ENCODE measurements at regions not wholly inside any gene's neighbourhood (a gene's known extent, or its start where the extent isn't known, plus 50 kb on each side); places are given as distances from the start of the nearest gene placed in this dataset.
"Not testable (repeated sequence)": the region's sequence is repeated elsewhere in the genome, so short reads cannot be mapped to it uniquely, and the experiment has no call there.

GRCh38 chr3:88412346-88412745, 262.6 kb downstream of the C3orf38 start:
- DNase-seq, result no peak

DNA sequence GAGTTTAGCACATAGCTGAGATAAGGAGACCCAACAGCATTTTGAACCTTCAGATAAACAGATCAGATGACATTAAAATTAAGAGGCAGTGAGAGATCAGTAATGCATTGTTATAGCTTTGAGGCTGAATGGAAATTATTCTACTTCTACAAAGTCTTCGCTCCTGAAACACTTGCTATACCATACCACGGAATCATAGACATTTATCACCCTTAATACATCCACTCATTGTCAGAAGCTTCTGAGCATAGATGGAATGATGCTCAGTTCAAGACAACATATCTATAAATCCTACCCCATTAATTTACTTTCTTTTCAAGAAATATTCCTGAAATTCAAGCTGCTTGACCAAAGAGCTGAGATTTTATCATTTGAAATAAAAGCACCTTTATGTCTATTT, 266.7 kb downstream of the C3orf38 start:
- DNase-seq, result no peak

- no peak for DNase-seq
Measured at GRCh38 chr3:88418219-88418618, 268.5 kb downstream of the C3orf38 start.

GRCh38 chr3:88433568-88433967, 283.8 kb downstream of the C3orf38 start:
- peak; percentile 40 for DNase-seq

- DNase-seq, result no peak
Measured at GRCh38 chr3:88434001-88434400, 284.2 kb downstream of the C3orf38 start.

DNA sequence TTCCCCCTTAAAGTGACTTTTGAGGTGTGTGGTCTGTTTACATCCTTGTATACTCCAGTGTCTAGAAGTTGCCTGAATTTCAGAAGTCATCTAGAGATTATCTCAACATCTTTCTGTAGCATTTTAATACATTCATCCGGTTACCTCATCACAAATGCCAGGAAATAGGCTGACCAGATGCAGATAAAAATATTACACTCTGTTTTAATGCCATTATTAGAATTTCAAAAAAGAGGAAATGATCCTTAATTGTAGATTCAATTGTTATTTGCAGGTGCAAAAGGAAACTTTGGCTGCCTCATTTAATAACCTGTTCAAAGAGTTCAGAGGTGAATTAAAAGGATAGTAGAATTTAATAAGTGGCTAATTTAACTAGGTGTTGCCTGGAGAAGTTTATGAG, 290.9 kb downstream of the C3orf38 start:
- no peak for DNase-seq

DNA sequence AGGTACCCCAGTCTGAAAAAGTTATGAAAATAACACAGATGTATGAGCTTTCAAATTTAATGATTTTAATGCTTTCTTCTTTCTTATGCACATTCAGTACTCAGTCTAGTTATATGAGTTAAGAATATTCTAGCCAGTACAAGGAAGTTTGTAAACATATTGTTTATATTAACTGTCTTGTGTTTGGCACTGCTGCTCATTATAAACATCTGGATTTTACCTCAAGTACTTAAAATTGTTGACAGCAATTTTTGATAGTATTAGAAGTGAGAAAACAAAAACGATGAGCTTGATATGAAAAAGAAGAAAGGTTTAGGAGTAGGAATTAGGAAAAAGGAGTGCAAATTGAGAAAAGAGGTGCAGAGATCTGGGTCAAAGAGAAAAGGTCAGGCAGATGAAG, 293.3 kb downstream of the C3orf38 start:
- DNase-seq, result no peak

GRCh38 chr3:88444251-88444650, 294.5 kb downstream of the C3orf38 start:
- no peak for DNase-seq

DNA sequence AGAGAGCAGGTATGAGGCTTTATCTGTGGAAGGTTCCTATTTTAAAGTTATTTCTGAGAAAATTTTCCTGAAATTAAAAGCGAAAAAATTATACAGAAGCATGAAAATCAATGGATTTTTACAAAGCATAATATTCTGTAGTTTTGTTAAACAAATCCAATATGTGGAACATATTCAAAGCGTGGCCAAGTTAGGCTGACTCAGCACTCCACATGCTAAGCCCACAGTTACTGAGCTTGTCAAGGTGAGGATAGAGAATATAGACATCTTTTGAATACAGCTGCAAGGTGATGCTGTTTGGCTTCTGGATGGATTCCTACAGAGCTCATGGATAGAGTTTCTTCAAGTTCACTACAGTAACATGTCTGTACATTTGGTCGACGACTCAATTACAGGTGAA, 302.5 kb downstream of the C3orf38 start:
- DNase-seq, result no peak

DNA sequence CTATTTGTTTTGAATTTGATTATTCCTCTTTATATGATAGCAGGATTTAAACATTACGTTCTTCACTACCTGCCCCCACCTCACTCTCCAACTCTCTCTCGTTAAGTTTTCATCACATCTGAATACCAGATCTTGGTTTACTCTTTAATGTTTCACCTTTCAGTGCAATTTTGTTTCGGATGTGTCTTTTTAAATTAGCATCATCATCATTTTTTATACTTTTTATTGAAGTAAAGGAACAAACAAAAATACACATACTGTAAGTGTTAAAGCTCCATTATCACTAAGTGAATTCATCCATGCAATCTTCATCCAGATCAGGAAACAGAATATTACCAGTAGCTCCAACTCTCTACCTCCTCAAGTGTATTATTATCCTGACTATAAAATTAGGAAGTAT, 310.6 kb downstream of the C3orf38 start:
- DNase-seq, result no peak

- DNase-seq, result no peak
Measured at GRCh38 chr3:88462230-88462629, 312.5 kb downstream of the C3orf38 start.

GRCh38 chr3:88467191-88467590, 317.4 kb downstream of the C3orf38 start:
- no peak for DNase-seq

DNA sequence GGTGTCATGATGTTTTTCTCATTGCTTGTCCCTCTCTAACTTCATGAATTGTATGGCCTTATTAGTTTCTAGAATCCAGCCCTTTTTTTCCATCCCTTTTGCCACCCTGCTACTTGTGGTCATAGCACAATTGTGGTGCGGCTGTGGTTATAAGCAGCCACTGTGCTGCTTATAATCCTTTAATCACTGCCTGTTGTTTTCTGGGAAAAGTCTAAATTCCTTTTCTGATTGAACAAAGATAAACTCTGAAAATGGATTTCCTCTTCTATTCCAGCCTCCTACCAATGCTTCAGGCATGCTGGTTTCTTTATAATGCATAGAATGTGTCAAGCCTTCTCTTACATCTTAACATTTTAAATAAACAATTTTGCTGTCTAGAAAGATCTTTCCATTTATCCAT, 319.5 kb downstream of the C3orf38 start:
- DNase-seq, result no peak

DNA sequence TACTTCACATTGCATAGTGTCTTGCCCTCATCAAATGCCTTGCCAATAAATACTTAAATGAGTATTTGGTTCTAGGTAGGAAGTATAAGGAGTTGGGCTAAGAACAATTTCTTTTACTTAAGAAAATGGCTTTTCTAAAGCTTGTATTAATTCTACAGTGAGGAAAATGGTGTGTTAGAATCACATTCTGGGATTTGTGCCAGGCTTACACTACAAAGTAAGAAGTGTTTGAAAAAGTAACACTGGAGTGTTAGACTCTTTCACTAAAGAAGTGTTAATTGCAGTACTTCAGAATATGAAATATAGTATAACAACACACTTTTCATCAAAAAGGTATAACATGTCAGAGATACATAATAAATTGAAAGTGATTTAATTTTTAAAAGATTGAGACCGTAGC, 328.7 kb downstream of the C3orf38 start:
- no peak for DNase-seq

GRCh38 chr3:88480822-88481221, 331.1 kb downstream of the C3orf38 start:
- no peak for DNase-seq

DNA sequence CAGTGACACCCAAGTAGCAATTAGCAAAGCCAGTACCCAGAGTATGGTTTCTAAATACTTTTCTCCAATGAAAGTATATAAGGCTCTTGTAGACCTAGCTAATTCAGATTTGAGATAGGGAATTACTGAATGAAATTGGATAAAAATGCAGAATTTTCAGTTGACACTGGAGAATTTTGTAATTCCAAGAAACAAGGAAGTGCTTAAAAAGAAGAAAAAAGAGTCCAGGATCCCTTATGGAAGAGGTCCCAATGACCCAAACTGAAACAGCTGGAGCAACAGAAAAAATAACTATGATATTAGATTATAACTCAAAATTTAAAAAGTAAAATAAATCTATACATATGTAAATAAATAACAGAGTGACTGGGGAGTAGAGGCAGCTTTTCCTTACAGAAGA, 335.2 kb downstream of the C3orf38 start:
- no peak for DNase-seq

DNA sequence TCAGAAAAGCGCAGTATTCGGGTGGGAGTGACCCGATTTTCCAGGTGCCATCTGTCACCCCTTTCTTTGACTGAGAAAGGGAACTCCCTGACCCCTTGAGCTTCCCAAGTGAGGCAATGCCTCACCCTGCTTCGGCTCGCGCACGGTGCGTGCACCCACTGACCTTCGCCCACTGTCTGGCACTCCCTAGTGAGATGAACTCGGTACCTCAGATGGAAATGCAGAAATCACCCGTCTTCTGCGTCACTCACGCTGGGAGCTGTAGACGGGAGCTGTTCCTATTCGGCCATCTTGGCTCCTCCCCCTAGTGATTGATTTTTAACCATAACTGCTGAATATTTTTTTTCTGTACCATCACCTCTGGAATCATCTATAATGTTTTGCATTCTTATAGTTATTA, 359.1 kb downstream of the C3orf38 start:
- DNase-seq, result not testable (repeated sequence)

DNA sequence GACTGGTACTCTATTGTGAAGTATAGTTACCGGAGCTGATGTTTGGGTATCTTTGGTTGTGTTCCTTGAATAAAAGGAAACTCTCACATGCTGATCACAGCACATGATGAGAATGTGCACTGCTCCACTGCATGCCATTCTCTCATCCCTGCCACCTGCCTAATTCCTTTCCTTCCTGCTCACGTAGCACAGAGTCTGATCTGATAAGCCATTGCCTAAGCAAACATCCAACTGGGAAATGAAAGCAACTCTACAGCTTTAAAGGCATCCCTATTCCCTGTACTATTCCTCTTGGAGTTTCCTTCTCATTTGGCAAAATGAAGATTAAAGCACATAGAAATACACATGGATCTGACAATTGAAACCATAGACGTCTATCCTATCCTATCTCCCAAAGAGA, 359.8 kb downstream of the C3orf38 start:
- no peak for DNase-seq

DNA sequence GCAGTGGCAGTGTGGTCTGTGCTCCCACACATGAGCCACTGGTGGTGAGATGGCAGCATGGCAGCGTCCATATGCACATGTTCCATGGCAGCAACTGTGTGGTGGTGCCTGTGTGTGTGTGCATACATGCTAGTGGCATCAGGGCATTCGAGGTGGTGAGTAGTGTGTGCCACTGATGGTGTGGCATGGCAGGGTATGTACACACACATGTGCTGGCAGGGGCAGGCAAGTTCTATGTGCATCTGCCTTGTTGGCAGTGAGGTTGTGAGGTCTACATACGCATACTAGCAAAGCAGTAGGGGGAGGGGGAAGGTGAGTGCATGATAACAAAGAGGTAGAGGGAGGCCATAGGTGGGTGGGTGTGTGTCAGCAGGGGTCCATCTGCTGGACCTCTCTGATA, 378.7 kb downstream of the C3orf38 start:
- DNase-seq, result no peak

GRCh38 chr3:88534534-88534933, 384.8 kb downstream of the C3orf38 start:
- no peak for DNase-seq

DNA sequence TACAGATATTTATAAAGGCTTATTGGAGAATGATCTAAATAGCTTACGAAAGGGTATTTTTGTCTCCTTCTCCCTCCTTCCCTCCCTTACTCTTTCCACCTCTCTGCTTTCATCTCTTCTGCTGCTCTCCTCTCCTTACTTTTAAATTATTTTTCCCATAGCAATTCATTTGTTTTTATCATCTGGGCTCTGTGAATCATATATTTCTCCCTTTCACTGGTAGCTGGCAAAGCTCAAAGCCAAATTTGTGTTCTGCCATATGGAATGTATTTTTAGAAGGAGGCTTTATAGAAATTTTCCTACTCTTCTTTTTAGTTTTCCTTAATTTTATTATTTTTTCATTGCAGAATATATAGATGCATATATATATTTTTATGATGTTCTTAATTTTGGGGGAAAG, 385.8 kb downstream of the C3orf38 start:
- DNase-seq, result no peak

DNA sequence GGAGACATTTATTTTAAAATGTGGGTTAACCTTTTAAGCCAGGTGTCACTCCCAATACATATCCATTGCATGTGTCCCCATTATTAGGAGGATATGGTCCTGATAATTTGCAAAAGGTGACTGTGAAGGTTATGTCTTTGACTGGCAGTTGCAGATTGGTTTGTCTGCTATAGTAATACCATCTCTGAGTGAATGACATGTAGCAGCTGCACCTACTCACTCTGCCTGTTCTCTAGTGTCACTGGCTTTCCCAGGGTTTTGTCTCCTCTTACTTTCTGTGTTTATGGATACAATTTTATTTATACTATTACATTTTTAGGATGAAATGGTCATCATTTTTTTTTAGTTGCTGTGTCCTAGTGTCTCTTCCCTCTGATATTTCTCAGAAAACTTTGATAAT, 393.2 kb downstream of the C3orf38 start:
- no peak for DNase-seq

DNA sequence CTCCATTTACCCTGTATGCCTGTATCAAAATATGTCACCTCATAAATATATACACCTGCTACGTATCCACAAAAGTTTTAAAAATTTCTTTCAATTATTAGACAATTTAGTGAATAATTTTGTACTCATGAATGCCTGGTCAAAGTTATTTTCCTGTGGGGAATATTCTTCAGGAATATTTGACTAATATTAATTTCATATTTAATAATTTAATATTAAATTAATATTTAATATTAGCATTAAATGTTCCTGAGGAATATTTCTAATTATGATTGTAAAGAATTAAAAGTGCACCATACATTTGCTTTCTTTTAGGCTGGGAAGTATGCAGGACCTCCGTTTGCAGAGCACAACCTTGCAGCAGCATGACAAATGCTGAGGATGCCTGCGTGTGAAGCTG, 422.7 kb downstream of the C3orf38 start:
- DNase-seq, result no peak

GRCh38 chr3:88573472-88573871, 423.7 kb downstream of the C3orf38 start:
- no peak for DNase-seq

DNA sequence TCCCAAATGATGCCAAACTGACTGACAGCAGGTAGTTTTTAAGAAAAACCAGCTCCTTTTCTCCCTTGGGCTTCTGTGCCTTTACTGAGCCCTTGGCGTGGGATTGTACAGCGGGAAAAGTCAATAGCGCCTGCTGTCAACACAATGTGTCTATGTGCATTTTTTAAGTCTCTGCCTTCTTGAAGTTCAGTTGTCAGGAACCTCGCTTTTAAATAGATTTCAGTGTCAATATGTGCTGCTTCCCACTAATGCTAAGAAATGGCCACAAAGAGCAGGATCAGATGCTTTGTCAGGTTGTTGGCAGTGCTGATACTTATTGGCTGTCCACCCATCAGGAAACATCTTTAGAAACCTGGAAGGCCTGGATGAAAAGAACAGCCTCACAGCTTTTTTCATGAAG, 424.4 kb downstream of the C3orf38 start:
- no peak for DNase-seq

DNA sequence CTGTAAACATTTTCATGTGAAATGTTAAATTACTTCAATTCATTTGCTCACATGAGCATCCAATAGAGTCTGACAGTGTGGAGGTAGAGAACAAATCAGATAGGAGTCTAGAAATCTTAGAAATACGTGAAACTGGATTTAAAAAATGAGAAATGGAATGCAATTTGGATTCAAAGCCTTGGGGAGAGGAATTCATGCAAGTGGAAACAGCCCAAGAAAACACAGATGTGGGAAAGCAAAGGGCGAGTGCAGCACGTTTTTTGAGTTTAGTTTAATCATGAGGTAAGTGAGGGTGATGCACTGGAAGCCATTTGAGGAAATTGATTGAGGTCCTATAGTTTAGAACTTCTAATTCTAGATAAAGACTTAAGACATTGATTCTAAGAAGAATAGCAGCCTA, 434.7 kb downstream of the C3orf38 start:
- no peak for DNase-seq
